ENCODE measurements at regions not wholly inside any gene's neighbourhood (a gene's known extent, or its start where the extent isn't known, plus 50 kb on each side); places are given as distances from the start of the nearest gene placed in this dataset.

GRCh38 chr1:62988867-62989266 lies 204.9 kb downstream of the ATG4C start:
- DNase-seq: no peak

GRCh38 chr1:62989497-62989896 lies 205.6 kb downstream of the ATG4C start:
- no peak for DNase-seq

GRCh38 chr1:62991152-62991551 lies 207.2 kb downstream of the ATG4C start:
- no peak for DNase-seq

DNA sequence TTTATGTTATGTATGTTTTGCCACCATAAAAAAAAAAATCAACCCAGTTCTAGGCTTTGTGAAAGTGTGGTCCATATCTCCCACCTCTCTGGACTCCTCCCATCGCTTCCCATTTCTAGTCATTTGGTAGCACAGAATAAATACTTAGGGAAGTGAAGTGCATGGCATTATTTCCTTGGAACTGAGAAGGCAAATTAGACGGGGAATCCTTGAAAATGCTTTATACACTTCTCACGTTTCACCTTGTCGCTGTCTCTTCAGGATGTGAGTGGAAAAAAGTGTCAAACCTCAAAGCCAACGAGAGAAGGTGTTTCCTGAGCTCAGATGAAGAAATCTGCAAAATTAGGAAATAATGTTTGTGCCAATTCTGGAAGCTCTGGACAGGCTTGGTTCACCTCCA lies 209.9 kb downstream of the ATG4C start:
- no peak for DNase-seq

- DNase-seq: no peak
Measured at GRCh38 chr1:62995173-62995572, 211.2 kb downstream of the ATG4C start.

DNA sequence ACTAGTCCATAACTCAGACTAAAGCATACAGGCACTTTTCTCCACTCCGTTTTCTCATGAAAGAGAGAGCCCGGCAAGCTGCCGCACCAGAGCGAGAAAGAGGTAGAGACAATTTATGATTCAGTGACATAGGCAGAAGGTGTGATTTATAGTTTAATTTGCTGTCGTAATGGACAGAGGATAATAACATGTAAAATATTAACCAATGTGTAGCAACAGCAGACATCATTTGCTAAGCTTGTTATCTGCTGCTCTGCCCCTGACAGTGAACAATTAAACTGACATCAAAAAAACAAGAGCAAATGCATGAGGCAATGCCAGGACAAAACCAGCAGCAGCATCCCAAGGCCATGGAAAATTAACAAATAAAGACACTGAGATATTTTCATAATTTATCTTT lies 214.0 kb downstream of the ATG4C start:
- DNase-seq: no peak

DNA sequence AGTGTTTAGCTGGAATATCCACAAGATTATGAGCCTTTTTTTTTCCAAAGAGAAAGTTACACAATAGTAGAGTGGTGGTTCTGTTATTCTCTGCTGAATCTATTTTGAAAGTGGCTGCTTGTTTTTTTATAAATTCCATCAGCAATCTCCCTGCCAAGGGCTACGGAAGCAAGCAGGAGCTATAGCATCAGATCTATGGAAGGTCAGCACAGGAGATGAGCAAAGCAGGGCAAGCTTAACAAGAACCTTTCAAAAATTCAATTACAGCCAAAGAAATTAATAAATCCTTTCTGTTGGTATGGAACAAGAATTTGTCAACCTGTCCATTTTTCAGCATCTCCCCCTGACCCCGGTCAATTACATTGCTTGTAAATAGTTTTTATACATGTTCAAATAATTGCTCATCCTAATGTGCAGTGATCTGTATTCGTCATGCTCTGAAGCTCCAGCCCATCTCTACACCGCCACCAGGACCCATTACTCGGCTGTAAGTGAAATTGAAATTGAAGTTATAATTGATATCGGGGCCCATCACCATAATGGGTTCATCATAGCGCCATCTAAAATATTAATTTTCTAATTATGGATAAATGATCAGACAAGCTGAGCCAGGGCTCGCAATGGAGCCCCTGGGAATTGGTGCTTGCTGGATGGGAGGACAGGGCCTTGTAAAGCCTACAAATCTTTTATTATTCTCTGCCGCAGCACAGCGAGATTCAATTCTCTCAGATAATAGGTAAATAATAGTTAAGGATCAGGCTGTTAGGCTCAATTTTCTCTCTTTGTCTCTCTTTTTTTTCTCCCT lies 215.1 kb downstream of the ATG4C start:
- DNase-seq: no peak

- DNase-seq: no peak
Measured at GRCh38 chr1:63000508-63000907, 216.6 kb downstream of the ATG4C start.

DNA sequence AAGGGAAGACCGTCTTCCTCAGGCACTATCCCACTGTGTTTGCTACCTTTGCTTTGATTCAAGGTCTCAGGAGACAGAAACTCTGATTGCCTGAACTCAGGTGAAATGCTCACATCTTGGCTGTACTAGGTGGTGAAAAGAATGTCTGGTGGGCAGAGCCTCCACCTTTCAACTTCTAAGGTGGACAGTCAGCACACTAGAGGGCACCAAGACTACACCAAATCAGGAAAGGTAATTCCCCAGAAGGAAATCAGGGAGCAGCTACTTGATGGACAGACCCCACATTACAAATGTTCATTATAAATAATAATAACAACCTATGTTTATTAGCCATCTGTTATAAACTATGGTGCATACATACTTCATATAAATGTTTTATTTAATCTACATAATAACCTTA lies 220.9 kb downstream of the ATG4C start:
- no peak for DNase-seq

- DNase-seq: no peak
Measured at GRCh38 chr1:63005812-63006211, 221.9 kb downstream of the ATG4C start.

GRCh38 chr1:63009421-63009820 lies 225.5 kb downstream of the ATG4C start:
- no peak for DNase-seq

- DNase-seq: no peak
Measured at GRCh38 chr1:63010913-63011660, 227.2 kb downstream of the ATG4C start.

DNA sequence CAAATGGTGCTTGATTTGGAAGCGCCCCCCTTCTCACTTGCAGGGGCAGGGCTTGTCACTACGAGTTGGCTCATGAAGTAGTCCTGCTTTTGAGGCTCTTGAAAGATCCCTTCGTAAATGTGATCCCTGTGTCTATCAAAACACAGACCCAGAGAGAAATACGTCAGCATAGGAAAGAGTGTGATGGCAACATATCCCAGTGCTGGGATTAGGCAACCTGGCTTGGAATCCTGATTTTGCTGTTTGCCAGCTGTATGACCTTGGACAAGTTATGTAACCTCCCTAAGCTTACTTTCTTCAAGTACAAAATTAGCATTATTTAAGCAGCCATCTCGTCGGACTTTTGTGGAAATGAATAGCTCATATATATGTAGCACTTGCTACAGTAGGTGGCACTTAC lies 228.4 kb downstream of the ATG4C start:
- no peak for DNase-seq

DNA sequence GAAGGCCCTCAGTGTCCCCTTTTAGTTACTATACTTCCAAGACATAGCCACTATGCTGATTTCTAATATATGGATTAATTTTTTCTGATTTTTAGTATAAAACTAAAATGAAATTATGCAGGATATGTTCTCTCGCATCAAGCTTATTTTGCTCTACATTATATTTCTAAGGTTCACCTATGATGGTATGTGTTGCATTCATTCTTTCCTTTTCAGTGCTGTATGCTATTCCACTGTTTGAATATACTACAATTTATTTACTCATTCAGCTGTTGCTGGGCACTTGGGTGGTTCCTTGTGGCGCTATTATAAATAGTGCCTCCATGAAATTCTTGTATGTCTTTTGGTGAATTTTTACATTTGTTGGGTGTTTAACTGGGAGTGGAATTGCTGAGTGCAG lies 230.3 kb downstream of the ATG4C start:
- no peak for DNase-seq

- no peak for DNase-seq
Measured at GRCh38 chr1:63022319-63022718, 238.4 kb downstream of the ATG4C start.

DNA sequence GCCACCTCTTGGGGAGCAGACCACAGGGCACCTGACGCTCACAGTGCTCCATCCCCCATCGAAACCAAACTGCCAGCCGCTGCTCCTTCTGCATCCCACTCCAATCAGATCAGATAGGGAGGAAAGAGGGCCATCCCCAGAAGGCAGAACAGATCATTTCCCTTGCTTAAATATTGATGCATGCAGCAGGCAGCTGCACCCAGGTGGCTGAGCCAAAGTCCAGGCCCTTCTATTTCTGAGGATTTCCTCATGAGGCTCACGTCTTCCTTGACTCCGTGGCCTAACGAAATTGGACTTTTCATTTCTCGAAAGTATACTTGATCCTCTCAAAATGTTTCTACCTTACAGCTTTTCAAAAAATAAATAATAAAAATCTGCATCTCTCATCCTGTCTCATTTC lies 239.2 kb downstream of the ATG4C start:
- no peak for DNase-seq

- no peak for DNase-seq
Measured at GRCh38 chr1:63023637-63024036, 239.7 kb downstream of the ATG4C start.

DNA sequence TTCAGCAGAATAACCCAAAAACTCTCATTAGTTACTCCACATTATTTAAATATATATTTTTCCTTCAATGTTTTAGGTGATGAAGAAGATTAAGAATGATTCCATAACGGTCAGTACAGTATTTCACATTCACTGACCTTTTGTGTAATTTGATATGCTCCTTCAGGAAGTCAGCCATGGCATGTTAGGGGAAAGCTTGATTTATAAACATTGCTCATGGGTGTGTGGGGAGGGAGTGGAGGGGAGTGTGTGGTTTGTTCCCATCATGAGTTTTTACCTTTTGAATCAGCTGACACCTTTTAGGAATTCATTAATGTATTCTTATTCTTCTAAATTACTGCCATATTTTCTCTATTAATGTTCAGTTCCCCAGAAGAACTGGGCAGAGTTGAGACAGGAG lies 240.2 kb downstream of the ATG4C start:
- no peak for DNase-seq

- DNase-seq: no peak
Measured at GRCh38 chr1:63027176-63027575, 243.2 kb downstream of the ATG4C start.

GRCh38 chr1:63032171-63032570 lies 248.2 kb downstream of the ATG4C start:
- DNase-seq: no peak

DNA sequence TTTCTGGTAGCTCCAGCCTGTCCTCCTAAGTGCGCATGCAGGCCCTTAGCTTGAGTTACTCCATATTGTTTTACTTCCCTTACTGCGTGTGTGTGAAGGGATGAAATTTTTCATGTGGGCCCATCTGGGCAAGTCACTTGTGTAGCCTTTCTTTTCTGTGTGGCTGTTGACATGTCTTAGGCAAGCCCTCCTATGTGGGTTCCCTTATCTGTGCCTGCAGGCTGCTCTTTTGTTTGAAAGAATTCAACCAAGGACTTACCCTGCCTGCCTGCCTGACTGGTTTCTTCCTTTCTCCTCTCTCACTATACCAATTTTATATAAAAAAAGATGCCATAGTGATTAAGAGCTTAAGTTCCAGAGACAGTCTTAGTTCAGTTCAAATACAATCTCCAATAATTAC lies 249.3 kb downstream of the ATG4C start:
- DNase-seq: no peak

- DNase-seq: no peak
Measured at GRCh38 chr1:63034256-63034655, 250.3 kb downstream of the ATG4C start.

- DNase-seq: no peak
Measured at GRCh38 chr1:63038586-63038985, 254.7 kb downstream of the ATG4C start.

DNA sequence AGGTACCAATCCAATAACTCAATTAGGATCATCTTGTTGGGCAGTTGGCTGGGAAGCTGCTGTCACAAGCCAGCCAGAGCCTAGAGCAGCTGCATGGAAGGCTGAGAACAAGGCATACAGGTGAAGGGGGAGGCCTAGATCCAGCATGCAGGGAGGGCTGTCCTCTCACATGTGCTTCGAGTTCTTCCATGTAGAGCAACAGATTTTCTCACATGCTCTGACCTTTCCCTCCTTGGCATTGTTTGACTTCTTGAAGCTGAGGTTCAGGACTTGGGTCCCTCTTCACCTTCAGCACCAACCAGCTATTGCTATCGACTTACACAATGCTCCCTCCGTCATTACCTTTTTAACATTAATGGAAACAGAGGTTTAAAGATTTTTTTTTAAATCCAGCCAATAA lies 257.7 kb downstream of the ATG4C start:
- DNase-seq: no peak

GRCh38 chr1:63042278-63042677 lies 258.3 kb downstream of the ATG4C start:
- no peak for DNase-seq
